GM23338 (cell line): ENCODE measurements at regions not wholly inside any gene's neighbourhood (a gene's known extent, or its start where the extent isn't known, plus 50 kb on each side); places are given as distances from the start of the nearest gene placed in this dataset.

Experiments used
- ATAC-seq: fragments of 200-7000 bp; cut with Tn5 transposase; 3 replicates; pipeline ENCODE4 v1.9.1; 2020
- DNase-seq: peaks from one replicate; pipeline ENCODE4 v3.0.0-alpha.2; 2015; ENCODE audit warnings: low spot score
- H2AFZ ChIP-seq: fragments of 200-600 bp; sonication (generic); 2 replicates; pipeline ENCODE4 v1.8.0; 2016; ENCODE audit warnings: antibody characterized with exemption, mild to moderate bottlenecking, moderate library complexity
- H3F3A ChIP-seq: fragments of 200-600 bp; sonication (generic); replicated peaks from 2 replicates; pipeline ENCODE4 v1.8.0; 2017; ENCODE audit warnings: antibody characterized with exemption, mixed run types, low read depth
- H3K27ac ChIP-seq: fragments of 200-600 bp; sonication (generic); 2 replicates; pipeline ENCODE4 v1.6.1; 2016; ENCODE audit warnings: low read depth
- H3K27me3 ChIP-seq: fragments of 200-600 bp; sonication (generic); 2 replicates; pipeline ENCODE4 v1.8.0; 2016; ENCODE audit warnings: mild to moderate bottlenecking, mixed run types, moderate library complexity; ENCODE audit not compliant: insufficient read depth
- H3K36me3 ChIP-seq: fragments of 200-600 bp; sonication (generic); 2 replicates; pipeline ENCODE4 v1.8.0; 2016; ENCODE audit warnings: mild to moderate bottlenecking; ENCODE audit not compliant: insufficient read depth
- H3K4me1 ChIP-seq: fragments of 200-600 bp; sonication (generic); 2 replicates; pipeline ENCODE4 v1.8.0; 2016; ENCODE audit warnings: mild to moderate bottlenecking, moderate library complexity; ENCODE audit not compliant: insufficient read depth
- H3K4me2 ChIP-seq: fragments of 200-600 bp; sonication (generic); 2 replicates; pipeline ENCODE4 v1.7.1; 2017; ENCODE audit warnings: mixed run types
- H3K4me3 ChIP-seq: fragments of 200-600 bp; sonication (generic); 2 replicates; pipeline ENCODE4 v1.6.1; 2016; ENCODE audit warnings: mixed run types
- H3K79me2 ChIP-seq: fragments of 200-600 bp; sonication (generic); replicated peaks from 2 replicates; pipeline ENCODE4 v1.8.0; 2017; ENCODE audit warnings: mild to moderate bottlenecking; ENCODE audit not compliant: insufficient read depth
- H3K9me2 ChIP-seq: fragments of 200-600 bp; sonication (generic); 2 replicates; pipeline ENCODE4 v1.8.0; 2017; ENCODE audit not compliant: insufficient read depth
- H4K20me1 ChIP-seq: fragments of 200-600 bp; sonication (generic); replicated peaks from 2 replicates; pipeline ENCODE4 v1.8.0; 2017; ENCODE audit warnings: mild to moderate bottlenecking; ENCODE audit not compliant: insufficient read depth
- H3K27ac Mint-ChIP-seq: 2 replicates; pipeline ENCODE4 v1.8.0; 2020; ENCODE audit warnings: inconsistent platforms, mild to moderate bottlenecking, moderate library complexity, mixed read lengths
- H3K27me3 Mint-ChIP-seq: 3 replicates; pipeline ENCODE4 v1.8.0; 2022; ENCODE audit warnings: low read depth, mild to moderate bottlenecking, moderate library complexity, mixed read lengths, inconsistent platforms; ENCODE audit not compliant: insufficient read depth, poor library complexity
- H3K36me3 Mint-ChIP-seq: 3 replicates; pipeline ENCODE4 v1.8.0; 2021; ENCODE audit warnings: low read depth, mild to moderate bottlenecking, inconsistent platforms, moderate library complexity, mixed read lengths
- H3K4me1 Mint-ChIP-seq: 3 replicates; pipeline ENCODE4 v1.8.0; 2020; ENCODE audit warnings: mild to moderate bottlenecking, inconsistent platforms, mixed read lengths
- H3K4me3 Mint-ChIP-seq: 3 replicates; pipeline ENCODE4 v1.8.0; 2021; ENCODE audit warnings: moderate library complexity, mild to moderate bottlenecking, inconsistent platforms, mixed read lengths
- H3K9me3 Mint-ChIP-seq: 3 replicates; pipeline ENCODE4 v1.8.0; 2020; ENCODE audit warnings: moderate library complexity, mild to moderate bottlenecking, inconsistent platforms, mixed read lengths
- CREB1 ChIP-seq: fragments of 250-450 bp; sonication (Bioruptor Pico); IDR thresholded peaks from 2 replicates; pipeline ENCODE4 v1.5.0; 2020; ENCODE audit warnings: low read depth, mild to moderate bottlenecking, moderate library complexity
- CTCF ChIP-seq, 2 experiments: fragments of 200-600 bp in 1 of 2; sonication (generic) in 1 of 2; conservative IDR thresholded peaks; 2 replicates each; pipeline versions ENCODE4 v1.5.1 to v1.6.1; 2016 to 2017; ENCODE audit warnings: antibody characterized with exemption in 2 of 2, low read depth in 2 of 2, mild to moderate bottlenecking in 2 of 2, moderate library complexity in 1 of 2
- ETS1 ChIP-seq: IDR thresholded peaks from 2 replicates; pipeline ENCODE4 v1.6.1; 2016; ENCODE audit warnings: antibody characterized with exemption
- EZH2phosphoT487 ChIP-seq: fragments of 200-600 bp; sonication (generic); IDR thresholded peaks from one replicate; pipeline ENCODE4 v1.8.1; 2018; ENCODE audit warnings: antibody characterized with exemption; ENCODE audit not compliant: unreplicated experiment
- POLR2AphosphoS5 ChIP-seq: IDR thresholded peaks from 2 replicates; pipeline ENCODE4 v1.6.1; 2016; ENCODE audit warnings: antibody characterized with exemption, low read depth
- ZNF114 ChIP-seq: fragments of 250-450 bp; sonication (Bioruptor Pico); IDR thresholded peaks from 2 replicates; pipeline ENCODE4 v1.5.0; 2020; ENCODE audit warnings: mild to moderate bottlenecking, moderate library complexity
- ZNF462 ChIP-seq: fragments of 250-450 bp; sonication (Bioruptor Pico); IDR thresholded peaks from 2 replicates; pipeline ENCODE4 v1.5.0; 2020; ENCODE audit warnings: mild to moderate bottlenecking, moderate library complexity

GRCh38 chr2:240224676-240225075 is 84.2 kb upstream of the OTOS start (continued):
- TF ChIP-seq ZNF462 (CRISPR knock-in tag) = no peak

- H3K4me1 Mint-ChIP-seq = peaks cover 3% of the 10 kb centered on the region; the same call in 1 of the 3 replicates
- no peaks in the 10 kb centered on the region for H4K20me1 ChIP-seq
- no peaks in the 10 kb centered on the region for H3K36me3 ChIP-seq
- no peaks in the 10 kb centered on the region for H3K9me2 ChIP-seq
- no peaks in the 10 kb centered on the region for H3K79me2 ChIP-seq
- DNase-seq = no peak
- H3K4me2 ChIP-seq = no peak overlapping the region
- H3K27ac ChIP-seq = no peak overlapping the region
- peaks cover 6% of the 10 kb centered on the region for H3K27me3 Mint-ChIP-seq
- H2AFZ ChIP-seq = no peak overlapping the region
- no peaks in the 10 kb centered on the region for H3F3A ChIP-seq
- no peak overlapping the region for H3K4me3 Mint-ChIP-seq
- H3K4me1 ChIP-seq = no peaks in the 10 kb centered on the region
- H3K4me3 ChIP-seq = no peak overlapping the region
- no peak for ATAC-seq
- H3K9me3 Mint-ChIP-seq = peaks cover 35% of the 10 kb centered on the region
- no peaks in the 10 kb centered on the region for H3K27me3 ChIP-seq
- peaks cover 13% of the 10 kb centered on the region for H3K36me3 Mint-ChIP-seq
- H3K27ac Mint-ChIP-seq = no peak overlapping the region
- TF ChIP-seq ETS1 (no peak), EZH2phosphoT487 (no peak), ZNF114 (CRISPR knock-in tag) (no peak), ZNF462 (CRISPR knock-in tag) (no peak), CREB1 (CRISPR knock-in tag) (no peak), CTCF (conservative IDR thresholded peaks at IDR 0.05; ENCODE audit: low read depth in 2 of 2) (no peak), POLR2AphosphoS5 (no peak)
Measured at GRCh38 chr2:240225131-240225530, 84.7 kb upstream of the OTOS start.
